ENCODE measurements at regions not wholly inside any gene's neighbourhood (a gene's known extent, or its start where the extent isn't known, plus 50 kb on each side); places are given as distances from the start of the nearest gene placed in this dataset.

DNA sequence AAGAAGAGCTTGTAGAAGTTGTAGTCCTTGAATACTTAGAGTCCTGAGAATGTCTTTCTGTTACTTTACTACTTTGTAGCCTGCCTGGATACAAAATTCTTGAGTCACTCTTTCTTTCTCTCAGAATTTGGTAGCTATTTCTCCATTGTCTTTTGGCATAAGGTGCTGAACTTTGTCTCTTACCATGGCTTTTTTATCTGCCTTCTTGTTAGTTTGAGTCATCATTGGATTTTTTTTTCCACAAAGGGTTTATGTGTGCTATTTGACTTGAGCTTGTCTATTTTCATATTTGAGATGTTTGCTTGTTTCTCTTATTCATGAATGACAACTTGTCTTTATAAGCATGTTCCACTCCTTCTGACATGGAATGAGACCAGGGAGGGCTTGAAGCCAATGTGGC lies 74.5 kb upstream of the EXOC6 start:
- Mint-ChIP-seq H3K36me3 (ENCODE audit: insufficient read depth, unreplicated experiment) (no peaks in the 10 kb centered on the region), H3K9me3 (ENCODE audit: low read depth, unreplicated experiment) (no peaks in the 10 kb centered on the region), H3K27ac (ENCODE audit: unreplicated experiment) (no peak overlapping the region), H3K27me3 (ENCODE audit: unreplicated experiment) (no peaks in the 10 kb centered on the region), H3K4me1 (ENCODE audit: low read depth, unreplicated experiment) (peaks cover 14% of the 10 kb centered on the region), H3K4me3 (ENCODE audit: low read depth, unreplicated experiment) (no peak overlapping the region)
- TF ChIP-seq CTCF (IDR thresholded peaks at IDR 0.05; ENCODE audit: unreplicated experiment) = no peak
- CTCF ChIA-PET = interaction anchor here (0.7 kb wide), 1 partner anchor 490 kb away, joined by 3 read pairs; no protein-coding TSS in a partner anchor
- BruUV-seq (replicated peaks) = no TSS peak
- intact Hi-C loops (cut with micrococcal nuclease; ENCODE audit: unreplicated experiment) = no loop called here
- no peak for DNase-seq

DNA sequence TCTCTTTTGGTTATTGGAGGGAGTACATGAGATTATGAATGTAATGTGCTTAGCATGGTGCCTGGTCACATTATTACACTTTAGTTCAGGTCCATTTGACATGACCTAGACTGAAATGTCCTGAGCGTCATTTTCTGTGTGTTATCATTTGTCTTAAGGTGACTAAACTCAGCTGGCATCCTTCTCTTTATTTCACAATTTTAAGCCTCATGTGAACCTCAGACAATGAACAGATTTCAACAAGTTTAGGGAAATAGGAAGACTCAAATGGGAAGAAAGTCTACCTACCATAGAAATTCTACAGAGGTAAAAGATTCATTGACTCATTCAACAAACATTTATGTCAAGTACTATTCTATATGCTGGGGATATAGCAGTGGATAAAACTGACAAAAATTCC lies 70.2 kb upstream of the EXOC6 start:
- intact Hi-C loops (cut with micrococcal nuclease; ENCODE audit: unreplicated experiment) = no loop called here
- H3K27ac Mint-ChIP-seq (ENCODE audit: unreplicated experiment) = no peak overlapping the region
- no peaks in the 10 kb centered on the region for H3K27me3 Mint-ChIP-seq (ENCODE audit: unreplicated experiment)
- H3K4me3 Mint-ChIP-seq (ENCODE audit: low read depth, unreplicated experiment) = no peak overlapping the region
- no peaks in the 10 kb centered on the region for H3K9me3 Mint-ChIP-seq (ENCODE audit: low read depth, unreplicated experiment)
- CTCF ChIA-PET = no interaction called here
- H3K36me3 Mint-ChIP-seq (ENCODE audit: insufficient read depth, unreplicated experiment) = no peaks in the 10 kb centered on the region
- no TSS peak for BruUV-seq (replicated peaks)
- no peak for TF ChIP-seq CTCF (IDR thresholded peaks at IDR 0.05; ENCODE audit: unreplicated experiment)
- no peak for DNase-seq
- H3K4me1 Mint-ChIP-seq (ENCODE audit: low read depth, unreplicated experiment) = peaks cover 14% of the 10 kb centered on the region

- H3K27me3 Mint-ChIP-seq (ENCODE audit: unreplicated experiment) = no peaks in the 10 kb centered on the region
- H3K4me1 Mint-ChIP-seq (ENCODE audit: low read depth, unreplicated experiment) = no peaks in the 10 kb centered on the region
- no peak overlapping the region for H3K4me3 Mint-ChIP-seq (ENCODE audit: low read depth, unreplicated experiment)
- intact Hi-C loops (cut with micrococcal nuclease; ENCODE audit: unreplicated experiment) = no loop called here
- no TSS peak for BruUV-seq (replicated peaks)
- H3K9me3 Mint-ChIP-seq (ENCODE audit: low read depth, unreplicated experiment) = peaks cover 3% of the 10 kb centered on the region
- no peak overlapping the region for H3K27ac Mint-ChIP-seq (ENCODE audit: unreplicated experiment)
- DNase-seq = no peak
- H3K36me3 Mint-ChIP-seq (ENCODE audit: insufficient read depth, unreplicated experiment) = no peaks in the 10 kb centered on the region
- CTCF ChIA-PET = no interaction called here
- no peak for TF ChIP-seq CTCF (IDR thresholded peaks at IDR 0.05; ENCODE audit: unreplicated experiment)
These were observed 63.2 kb upstream of the EXOC6 start for GRCh38 chr10:92785118-92785517.

GRCh38 chr10:92787557-92788152 lies 60.7 kb upstream of the EXOC6 start:
- intact Hi-C loops (cut with micrococcal nuclease; ENCODE audit: unreplicated experiment) = no loop called here
- TF ChIP-seq CTCF (IDR thresholded peaks at IDR 0.05; ENCODE audit: unreplicated experiment) = no peak
- no peaks in the 10 kb centered on the region for H3K27me3 Mint-ChIP-seq (ENCODE audit: unreplicated experiment)
- H3K9me3 Mint-ChIP-seq (ENCODE audit: low read depth, unreplicated experiment) = peaks cover 3% of the 10 kb centered on the region
- no TSS peak for BruUV-seq (replicated peaks)
- H3K4me1 Mint-ChIP-seq (ENCODE audit: low read depth, unreplicated experiment) = no peaks in the 10 kb centered on the region
- no peak for DNase-seq
- H3K36me3 Mint-ChIP-seq (ENCODE audit: insufficient read depth, unreplicated experiment) = no peaks in the 10 kb centered on the region
- no peak overlapping the region for H3K27ac Mint-ChIP-seq (ENCODE audit: unreplicated experiment)
- H3K4me3 Mint-ChIP-seq (ENCODE audit: low read depth, unreplicated experiment) = no peak overlapping the region
- CTCF ChIA-PET = no interaction called here
